Endothelial cell of umbilical vein (primary cell): ENCODE measurements at regions not wholly inside any gene's neighbourhood (a gene's known extent, or its start where the extent isn't known, plus 50 kb on each side); places are given as distances from the start of the nearest gene placed in this dataset.
"Not testable (repeated sequence)": the region's sequence is repeated elsewhere in the genome, so short reads cannot be mapped to it uniquely, and the experiment has no call there.

Experiments
- BruUV-seq: library from RNA; stranded (reverse); fragments of 400-500 nt; replicated peaks from 2 replicates; lab custom pipeline; 2021; lab: Mats Ljungman, UMichigan
- CTCF ChIA-PET: fragments of 300-600, 350-600 bp; sonication (Branson Sonifier 250); formaldehyde crosslinking; loops from one replicate; lab custom pipeline; 2021; ENCODE audit warnings: antibody characterized with exemption, inconsistent platforms; lab: Charles Lee
- POLR2A ChIA-PET: fragments of 300-600, 350-600 bp; sonication (Branson Sonifier 250); formaldehyde crosslinking; loops from one replicate; lab custom pipeline; 2021; ENCODE audit warnings: antibody characterized with exemption, inconsistent platforms; lab: Charles Lee
- DNase-seq: peaks from one replicate; pipeline ENCODE4 v3.0.0-alpha.2; 2011; ENCODE audit warnings: low read depth, low spot score
- FAIRE-seq: peaks from 2 replicates; lab custom pipeline; 2011; peaks lifted over from hg19 to GRCh38; lab: Jason Lieb, UNC
- H2AFZ ChIP-seq: 2 replicates; pipeline ENCODE4 v1.6.0; 2012; ENCODE audit warnings: low read depth, low read length, control low read depth, inconsistent platforms
- H3K27ac ChIP-seq: 2 replicates; pipeline ENCODE4 v1.5.1; 2011; ENCODE audit warnings: low read depth, mild to moderate bottlenecking, control low read depth, low read length, moderate library complexity; ENCODE audit not compliant: insufficient read depth
- H3K27me3 ChIP-seq, 2 experiments: 2 replicates each; pipeline versions ENCODE4 v1.6.0 to v1.6.1; 2011; ENCODE audit warnings: low read length in 2 of 2, mixed read lengths in 1 of 2; ENCODE audit not compliant: control insufficient read depth in 2 of 2, insufficient read depth in 2 of 2
- H3K36me3 ChIP-seq, 2 experiments: 2 replicates in 1 of 2; 3 replicates in 1 of 2; pipeline ENCODE4 v1.5.1; 2011; ENCODE audit warnings: low read length in 2 of 2, mild to moderate bottlenecking in 1 of 2, moderate library complexity in 1 of 2; ENCODE audit not compliant: control insufficient read depth in 2 of 2, insufficient read depth in 2 of 2; ENCODE audit errors: extremely low read depth in 1 of 2
- H3K4me1 ChIP-seq: 3 replicates; pipeline ENCODE4 v1.5.1; 2011; ENCODE audit warnings: mild to moderate bottlenecking, low read length; ENCODE audit not compliant: control insufficient read depth, insufficient read depth; ENCODE audit errors: extremely low read depth
- H3K4me2 ChIP-seq: 2 replicates; pipeline ENCODE4 v1.6.1; 2011; ENCODE audit warnings: low read length, control low read depth, mixed read lengths; ENCODE audit not compliant: insufficient read depth
- H3K4me3 ChIP-seq, 3 experiments: fragments of 200-600 bp in 1 of 3; sonication (generic), shearing (Covaris generic) in 1 of 3; replicated peaks in 1 of 3; 2 replicates each; pipeline ENCODE4 v1.5.1; 2011 to 2016; ENCODE audit warnings: control low read depth in 3 of 3, low read length in 3 of 3, mild to moderate bottlenecking in 2 of 3, inconsistent platforms in 1 of 3, low read depth in 1 of 3, moderate library complexity in 1 of 3; ENCODE audit not compliant: insufficient read depth in 1 of 3
- H3K79me2 ChIP-seq: 2 replicates; pipeline ENCODE4 v1.6.0; 2012; ENCODE audit warnings: low read length, inconsistent platforms; ENCODE audit not compliant: control insufficient read depth, insufficient read depth
- H3K9ac ChIP-seq: replicated peaks from 2 replicates; pipeline ENCODE3; 2011; ENCODE audit warnings: low read length, control low read depth; ENCODE audit not compliant: insufficient read depth; ENCODE audit errors: extremely low read depth
- H3K9me1 ChIP-seq: replicated peaks from 3 replicates; pipeline ENCODE4 v1.6.0; 2011; ENCODE audit warnings: mild to moderate bottlenecking, low read length; ENCODE audit not compliant: control insufficient read depth, insufficient read depth; ENCODE audit errors: extremely low read depth
- H3K9me3 ChIP-seq: replicated peaks from 2 replicates; pipeline ENCODE4 v1.5.1; 2012; ENCODE audit warnings: low read length, inconsistent platforms; ENCODE audit not compliant: control insufficient read depth, insufficient read depth
- H4K20me1 ChIP-seq: replicated peaks from 2 replicates; pipeline ENCODE3; 2011; ENCODE audit warnings: mild to moderate bottlenecking, low read length; ENCODE audit not compliant: control insufficient read depth, insufficient read depth; ENCODE audit errors: extremely low read depth
- CTCF ChIP-seq, 2 donors: IDR thresholded peaks; 1 replicate in 1 of 2; 2 replicates in 1 of 2; pipeline ENCODE4 v1.5.1; 2011; ENCODE audit warnings: low read length in 2 of 2, mild to moderate bottlenecking in 2 of 2, moderate library complexity in 2 of 2, control low read depth in 1 of 2, inconsistent platforms in 1 of 2, low read depth in 1 of 2; ENCODE audit not compliant: insufficient read depth in 1 of 2; ENCODE audit errors: extremely low read depth in 1 of 2
- EZH2 ChIP-seq: IDR thresholded peaks from 2 replicates; pipeline ENCODE4 v1.6.1; 2012; ENCODE audit warnings: borderline replicate concordance, low read depth, mild to moderate bottlenecking, moderate library complexity, low read length, inconsistent platforms; ENCODE audit not compliant: severe bottlenecking
- FOS ChIP-seq: IDR thresholded peaks from 2 replicates; pipeline ENCODE4 v1.6.1; 2011; ENCODE audit warnings: mild to moderate bottlenecking, low read length, moderate library complexity, borderline replicate concordance; ENCODE audit not compliant: insufficient read depth
- GATA2 ChIP-seq: IDR thresholded peaks from 2 replicates; pipeline ENCODE4 v1.7.0; 2011; ENCODE audit warnings: low read depth, mild to moderate bottlenecking, moderate library complexity, mixed read lengths, low read length; ENCODE audit not compliant: insufficient read length, insufficient read depth
- JUN ChIP-seq: IDR thresholded peaks from 2 replicates; pipeline ENCODE4 v1.6.1; 2011; ENCODE audit warnings: borderline replicate concordance, low read depth; ENCODE audit not compliant: insufficient read length, insufficient read depth
- MAX ChIP-seq: IDR thresholded peaks from 2 replicates; pipeline ENCODE4 v1.6.1; 2011; ENCODE audit not compliant: insufficient read depth, insufficient read length
- MYC ChIP-seq: IDR thresholded peaks from one replicate; pipeline ENCODE4 v1.6.1; 2011; ENCODE audit warnings: mild to moderate bottlenecking, low read depth, low read length
- POLR2A ChIP-seq: IDR thresholded peaks from 2 replicates; pipeline ENCODE4 v1.6.1; 2012; ENCODE audit warnings: low read depth, mild to moderate bottlenecking, control low read depth, low read length
- POLR2AphosphoS5 ChIP-seq: IDR thresholded peaks from 2 replicates; pipeline ENCODE4 v1.6.1; 2012; ENCODE audit warnings: low read depth, mild to moderate bottlenecking, control low read depth, low read length, moderate library complexity; ENCODE audit not compliant: insufficient read depth
- dilution Hi-C: fragments of 300-500 bp; cut with MboI; formaldehyde crosslinking; loops from one replicate; pipeline ENCODE4 v1.15.0; 2019; ENCODE audit warnings: low sequenced_read_pairs; ENCODE audit not compliant: extremely low pct_ligation_motif_present
- intact Hi-C: fragments of 100-400 bp; cut with micrococcal nuclease; formaldehyde crosslinking; loops from one replicate; pipeline ENCODE4 v1.10.0; 2022

GRCh38 chr6:135112951-135113350 is 58.3 kb upstream of the HBS1L start:
- H3K36me3 ChIP-seq, H3K9me3 ChIP-seq, H3K9me1 ChIP-seq, BruUV-seq, H3K4me1 ChIP-seq, POLR2A ChIA-PET, H4K20me1 ChIP-seq, FAIRE-seq, H3K79me2 ChIP-seq, dilution Hi-C loops, intact Hi-C loops, H3K9ac ChIP-seq, H3K27ac ChIP-seq, CTCF ChIA-PET, H3K4me2 ChIP-seq, DNase-seq, H2AFZ ChIP-seq, H3K4me3 ChIP-seq: not testable (repeated sequence)
- H3K27me3 ChIP-seq: peaks cover 10 to 11% of the 10 kb centered on the region in 2 experiments

- H3K4me3 ChIP-seq, H3K9ac ChIP-seq, H3K9me3 ChIP-seq, H2AFZ ChIP-seq, CTCF ChIA-PET, H3K27me3 ChIP-seq, H3K4me1 ChIP-seq, H3K9me1 ChIP-seq, intact Hi-C loops, BruUV-seq, FAIRE-seq, dilution Hi-C loops, H3K27ac ChIP-seq, DNase-seq, POLR2A ChIA-PET, H3K4me2 ChIP-seq, H3K36me3 ChIP-seq, H3K79me2 ChIP-seq, H4K20me1 ChIP-seq: not testable (repeated sequence)
Observed at GRCh38 chr6:135110261-135110781, 55.7 kb upstream of the HBS1L start.

- H3K9me3 ChIP-seq: no peaks in the 10 kb centered on the region
- no TSS peak for BruUV-seq
- no peaks in the 10 kb centered on the region for H3K36me3 ChIP-seq
- intact Hi-C loops (no loop called here), dilution Hi-C loops (no loop called here)
- FAIRE-seq (no peak), DNase-seq (no peak)
- no peak overlapping the region for H3K4me3 ChIP-seq
- H2AFZ ChIP-seq: no peak overlapping the region
- POLR2A ChIA-PET: no interaction called here
- no peaks in the 10 kb centered on the region for H3K79me2 ChIP-seq
- TF ChIP-seq POLR2AphosphoS5 (no peak), POLR2A (no peak), FOS (no peak), MAX (no peak), JUN (no peak), GATA2 (no peak), EZH2 (no peak), CTCF (IDR thresholded peaks at IDR 0.05; ENCODE audit: extremely low read depth in 1 of 2, insufficient read depth in 1 of 2, low read depth in 1 of 2, low read length in 2 of 2) (no peak), MYC (no peak)
- H3K9me1 ChIP-seq: no peaks in the 10 kb centered on the region
- no peak overlapping the region for H3K27ac ChIP-seq
- H3K4me1 ChIP-seq: no peaks in the 10 kb centered on the region
- no peak overlapping the region for H3K4me2 ChIP-seq
- peaks cover 9% of the 10 kb centered on the region in 2 experiments for H3K27me3 ChIP-seq
- no peak overlapping the region for H3K9ac ChIP-seq
- no peaks in the 10 kb centered on the region for H4K20me1 ChIP-seq
- CTCF ChIA-PET: no interaction called here
Observed at GRCh38 chr6:135109761-135110160, 55.1 kb upstream of the HBS1L start.
